ENCODE measurements at regions not wholly inside any gene's neighbourhood (a gene's known extent, or its start where the extent isn't known, plus 50 kb on each side); places are given as distances from the start of the nearest gene placed in this dataset.
"Not testable (repeated sequence)": the region's sequence is repeated elsewhere in the genome, so short reads cannot be mapped to it uniquely, and the experiment has no call there.

- FAIRE-seq (no peak), DNase-seq (ENCODE audit: low spot score in 2 of 2) (no peak)
These were observed 76.0 kb downstream of the CHD9NB start for GRCh38 chr16:52976539-52977167.

- no peak for FAIRE-seq
These were observed 85.0 kb downstream of the CHD9NB start for GRCh38 chr16:52967744-52968143.

GRCh38 chr16:52964290-52964689, 88.4 kb downstream of the CHD9NB start:
- DNase-seq (ENCODE audit: low spot score in 2 of 2), result no peak
- no peak for FAIRE-seq

More at GRCh38 chr16:52967744-52968143, 85.0 kb downstream of the CHD9NB start:
- no peak for DNase-seq (ENCODE audit: low spot score in 2 of 2)

GRCh38 chr16:52963855-52964242, 88.8 kb downstream of the CHD9NB start:
- DNase-seq (ENCODE audit: low spot score in 2 of 2) (no peak), FAIRE-seq (no peak)

GRCh38 chr16:52963212-52963854, 89.4 kb downstream of the CHD9NB start:
- FAIRE-seq (no peak), DNase-seq (ENCODE audit: low spot score in 2 of 2) (no peak)

- DNase-seq (ENCODE audit: low spot score in 2 of 2) (no peak), FAIRE-seq (no peak)
These were observed 93.7 kb downstream of the CHD9NB start for GRCh38 chr16:52958951-52959350.

GRCh38 chr16:52957199-52957598, 95.5 kb downstream of the CHD9NB start:
- FAIRE-seq (no peak), DNase-seq (ENCODE audit: low spot score in 2 of 2) (no peak)

- FAIRE-seq (no peak), DNase-seq (ENCODE audit: low spot score in 2 of 2) (no peak)
These were observed 96.7 kb downstream of the CHD9NB start for GRCh38 chr16:52956044-52956443.

GRCh38 chr16:52953215-52953614, 99.5 kb downstream of the CHD9NB start:
- FAIRE-seq, result no peak

GRCh38 chr16:52948946-52949345, 103.8 kb downstream of the CHD9NB start:
- FAIRE-seq (no peak), DNase-seq (ENCODE audit: low spot score in 2 of 2) (no peak)

More at GRCh38 chr16:52953215-52953614, 99.5 kb downstream of the CHD9NB start:
- DNase-seq (ENCODE audit: low spot score in 2 of 2), result no peak

- FAIRE-seq, result no peak
- no peak for DNase-seq (ENCODE audit: low spot score in 2 of 2)
These were observed 120.4 kb downstream of the CHD9NB start for GRCh38 chr16:52932321-52932720.

- no peak for FAIRE-seq
These were observed 123.0 kb downstream of the CHD9NB start for GRCh38 chr16:52929478-52930400.

GRCh38 chr16:52928955-52929354, 123.7 kb downstream of the CHD9NB start:
- FAIRE-seq (no peak), DNase-seq (ENCODE audit: low spot score in 2 of 2) (no peak)

More at GRCh38 chr16:52929478-52930400, 123.0 kb downstream of the CHD9NB start:
- DNase-seq (ENCODE audit: low spot score in 2 of 2), result no peak

- DNase-seq (ENCODE audit: low spot score in 2 of 2) (no peak), FAIRE-seq (no peak)
These were observed 127.6 kb downstream of the CHD9NB start for GRCh38 chr16:52925143-52925542.

- DNase-seq (ENCODE audit: low spot score in 2 of 2) (no peak), FAIRE-seq (no peak)
These were observed 128.5 kb downstream of the CHD9NB start for GRCh38 chr16:52924162-52924561.

GRCh38 chr16:52921104-52921503, 131.6 kb downstream of the CHD9NB start:
- FAIRE-seq (no peak), DNase-seq (ENCODE audit: low spot score in 2 of 2) (no peak)

GRCh38 chr16:52920331-52920730, 132.4 kb downstream of the CHD9NB start:
- no peak for DNase-seq (ENCODE audit: low spot score in 2 of 2)

GRCh38 chr16:52914428-52914827, 138.3 kb downstream of the CHD9NB start:
- DNase-seq (ENCODE audit: low spot score in 2 of 2) (no peak), FAIRE-seq (no peak)

More at GRCh38 chr16:52920331-52920730, 132.4 kb downstream of the CHD9NB start:
- no peak for FAIRE-seq

- no peak for FAIRE-seq
- DNase-seq (ENCODE audit: low spot score in 2 of 2), result peak; percentile 14 to 36
These were observed 140.0 kb downstream of the CHD9NB start for GRCh38 chr16:52912565-52913173.

- not testable (repeated sequence) for DNase-seq (ENCODE audit: low spot score in 2 of 2); FAIRE-seq
These were observed 144.6 kb downstream of the CHD9NB start for GRCh38 chr16:52908057-52908456.

GRCh38 chr16:52906281-52906680, 146.4 kb downstream of the CHD9NB start:
- DNase-seq (ENCODE audit: low spot score in 2 of 2) (no peak), FAIRE-seq (no peak)
